Right renal pelvis (tissue), 4 donors: ENCODE measurements at regions not wholly inside any gene's neighbourhood (a gene's known extent, or its start where the extent isn't known, plus 50 kb on each side); places are given as distances from the start of the nearest gene placed in this dataset.
"Not testable (repeated sequence)": the region's sequence is repeated elsewhere in the genome, so short reads cannot be mapped to it uniquely, and the experiment has no call there.

Source experiments
- DNase-seq, 4 donors: peaks; one replicate each; pipeline ENCODE4 v3.0.0-alpha.2; 2013; ENCODE audit warnings: low read depth in 4 of 4, low spot score in 3 of 4, missing footprints in 1 of 4

GRCh38 chr6:137794516-137795201, 72.4 kb upstream of the TNFAIP3 start:
- no peak for DNase-seq

- no peak for DNase-seq
Observed at GRCh38 chr6:137795501-137795900, 71.6 kb upstream of the TNFAIP3 start.

- DNase-seq: no peak
Observed at GRCh38 chr6:137798261-137798660, 68.8 kb upstream of the TNFAIP3 start.

- DNase-seq: no peak
Observed at GRCh38 chr6:137798846-137799245, 68.2 kb upstream of the TNFAIP3 start.

- DNase-seq: no peak
Observed at GRCh38 chr6:137799950-137800568, 67.0 kb upstream of the TNFAIP3 start.

- DNase-seq: no peak
Observed at GRCh38 chr6:137800762-137801161, 66.3 kb upstream of the TNFAIP3 start.

GRCh38 chr6:137801352-137802114, 65.5 kb upstream of the TNFAIP3 start:
- no peak for DNase-seq

- DNase-seq: no peak
Observed at GRCh38 chr6:137802408-137803182, 64.5 kb upstream of the TNFAIP3 start.

- DNase-seq: no peak
Observed at GRCh38 chr6:137804637-137805036, 62.4 kb upstream of the TNFAIP3 start.

- no peak for DNase-seq
Observed at GRCh38 chr6:137805622-137806021, 61.4 kb upstream of the TNFAIP3 start.

- no peak for DNase-seq
Observed at GRCh38 chr6:137806914-137807682, 60.0 kb upstream of the TNFAIP3 start.

GRCh38 chr6:137808191-137808590, 58.9 kb upstream of the TNFAIP3 start:
- DNase-seq: no peak

- DNase-seq: no peak
Observed at GRCh38 chr6:137808836-137809315, 58.2 kb upstream of the TNFAIP3 start.

- DNase-seq: not testable (repeated sequence)
Observed at GRCh38 chr6:137809895-137810553, 57.0 kb upstream of the TNFAIP3 start.

- no peak for DNase-seq
Observed at GRCh38 chr6:137810554-137811120, 56.4 kb upstream of the TNFAIP3 start.

GRCh38 chr6:137811121-137811915, 55.7 kb upstream of the TNFAIP3 start:
- DNase-seq: no peak

GRCh38 chr6:137811916-137812553, 55.0 kb upstream of the TNFAIP3 start:
- DNase-seq: no peak
